CD14-positive monocyte (primary cell): ENCODE measurements at regions not wholly inside any gene's neighbourhood (a gene's known extent, or its start where the extent isn't known, plus 50 kb on each side); places are given as distances from the start of the nearest gene placed in this dataset.

Experiments used
- DNase-seq, 3 donors: peaks; one replicate each; pipeline ENCODE4 v3.0.0-alpha.2; 2011 to 2022
- H2AFZ ChIP-seq: 2 replicates; pipeline ENCODE4 v1.6.0; 2012; ENCODE audit warnings: mild to moderate bottlenecking, low read depth, low read length, inconsistent platforms; ENCODE audit not compliant: insufficient read depth, poor library complexity, severe bottlenecking
- H3K27ac ChIP-seq, 2 donors: 1 replicate in 1 of 2; 2 replicates in 1 of 2; pipeline ENCODE4 v1.5.1; 2012 to 2013; ENCODE audit warnings: low read length in 2 of 2, control low read depth in 1 of 2, inconsistent platforms in 1 of 2, low read depth in 1 of 2, mild to moderate bottlenecking in 1 of 2
- H3K27me3 ChIP-seq, 2 donors: one replicate each; pipeline versions ENCODE4 v1.6.0 to v1.6.1; 2011 to 2013; ENCODE audit warnings: low read length in 2 of 2; ENCODE audit not compliant: control insufficient read depth in 2 of 2, insufficient read depth in 2 of 2
- H3K36me3 ChIP-seq, 2 donors: replicated peaks in 1 of 2; 1 replicate in 1 of 2; 2 replicates in 1 of 2; pipeline versions ENCODE4 v1.5.1 to v1.6.1; 2012 to 2013; ENCODE audit warnings: low read length in 2 of 2, control low read depth in 1 of 2, inconsistent platforms in 1 of 2, mild to moderate bottlenecking in 1 of 2; ENCODE audit not compliant: insufficient read depth in 2 of 2, control insufficient read depth in 1 of 2
- H3K4me1 ChIP-seq, 2 donors: 1 replicate in 1 of 2; 2 replicates in 1 of 2; pipeline versions ENCODE4 v1.5.1 to v1.6.1; 2012 to 2013; ENCODE audit warnings: low read length in 2 of 2, control low read depth in 1 of 2, inconsistent platforms in 1 of 2, mild to moderate bottlenecking in 1 of 2, moderate library complexity in 1 of 2; ENCODE audit not compliant: insufficient read depth in 2 of 2, control insufficient read depth in 1 of 2
- H3K4me2 ChIP-seq: replicated peaks from 2 replicates; pipeline ENCODE3; 2012; ENCODE audit warnings: low read length, moderate library complexity, mild to moderate bottlenecking; ENCODE audit not compliant: poor library complexity, severe bottlenecking; ENCODE audit errors: extremely low read depth
- H3K4me3 ChIP-seq, 3 experiments: fragments of 200-600 bp in 1 of 3; sonication (generic) in 1 of 3; replicated peaks in 1 of 3; 1 replicate in 2 of 3; 2 replicates in 1 of 3; pipeline ENCODE4 v1.5.1; 2011 to 2013; ENCODE audit warnings: low read length in 3 of 3, mild to moderate bottlenecking in 3 of 3, control low read depth in 2 of 3, low read depth in 2 of 3, inconsistent platforms in 1 of 3, moderate library complexity in 1 of 3
- H3K79me2 ChIP-seq: 2 replicates; pipeline ENCODE4 v1.6.0; 2012; ENCODE audit warnings: mild to moderate bottlenecking, control low read depth, inconsistent platforms, low read length, moderate library complexity; ENCODE audit not compliant: insufficient read depth
- H3K9ac ChIP-seq: 2 replicates; pipeline ENCODE4 v1.6.0; 2017; ENCODE audit warnings: low read length, mild to moderate bottlenecking; ENCODE audit not compliant: insufficient read depth, poor library complexity, severe bottlenecking
- H3K9me3 ChIP-seq, 2 donors: replicated peaks in 1 of 2; 1 replicate in 1 of 2; 2 replicates in 1 of 2; pipeline versions ENCODE4 v1.5.1 to v1.6.1; 2012 to 2013; ENCODE audit warnings: low read length in 2 of 2, control low read depth in 1 of 2; ENCODE audit not compliant: control insufficient read depth in 1 of 2, insufficient read depth in 1 of 2
- H4K20me1 ChIP-seq: 2 replicates; pipeline ENCODE4 v1.6.0; 2012; ENCODE audit warnings: mild to moderate bottlenecking, low read length, control low read depth, moderate library complexity; ENCODE audit not compliant: insufficient read depth
- H3K27ac Mint-ChIP-seq, 7 donors: one replicate each; pipeline ENCODE4 v1.8.0; 2020; ENCODE audit warnings: mild to moderate bottlenecking in 7 of 7, mixed read lengths in 7 of 7, moderate library complexity in 6 of 7, inconsistent platforms in 2 of 7
- H3K27me3 Mint-ChIP-seq, 3 donors: one replicate each; pipeline ENCODE4 v1.8.0; 2021 to 2022; ENCODE audit warnings: low read depth in 3 of 3, mild to moderate bottlenecking in 3 of 3, mixed read lengths in 3 of 3, moderate library complexity in 3 of 3, inconsistent platforms in 1 of 3
- H3K36me3 Mint-ChIP-seq, 2 donors: one replicate each; pipeline ENCODE4 v1.8.0; 2020; ENCODE audit warnings: mixed read lengths in 2 of 2, inconsistent platforms in 1 of 2, mild to moderate bottlenecking in 1 of 2
- H3K4me1 Mint-ChIP-seq: one replicate; pipeline ENCODE4 v1.8.0; 2020; ENCODE audit warnings: mild to moderate bottlenecking, mixed read lengths
- H3K4me3 Mint-ChIP-seq, 2 donors: one replicate each; pipeline ENCODE4 v1.8.0; 2020; ENCODE audit warnings: mild to moderate bottlenecking in 2 of 2, mixed read lengths in 2 of 2, moderate library complexity in 1 of 2
- H3K9me3 Mint-ChIP-seq, 7 donors: one replicate each; pipeline ENCODE4 v1.8.0; 2020 to 2022; ENCODE audit warnings: mixed read lengths in 7 of 7, mild to moderate bottlenecking in 6 of 7, moderate library complexity in 6 of 7, inconsistent platforms in 2 of 7
- WGBS: methylation state at CpG from one replicate; pipeline ENCODE4 v1.1.5; 2013; ENCODE audit warnings: missing lambda C conversion rate; ENCODE audit not compliant: insufficient coverage; 5-methylcytosine and 5-hydroxymethylcytosine counted together
- intact Hi-C, 2 donors: fragments of 100-400 bp; cut with micrococcal nuclease; formaldehyde crosslinking; loops; one replicate each; pipeline versions ENCODE4 v1.15.0 to v1.15.1; 2023
- TF ChIP-seq, protein P1 (sequence below): fragments of 200-600 bp; IDR thresholded peaks from one replicate; pipeline ENCODE4 v1.8.0; 2022; ENCODE audit warnings: antibody characterized with exemption, mild to moderate bottlenecking

DNA sequence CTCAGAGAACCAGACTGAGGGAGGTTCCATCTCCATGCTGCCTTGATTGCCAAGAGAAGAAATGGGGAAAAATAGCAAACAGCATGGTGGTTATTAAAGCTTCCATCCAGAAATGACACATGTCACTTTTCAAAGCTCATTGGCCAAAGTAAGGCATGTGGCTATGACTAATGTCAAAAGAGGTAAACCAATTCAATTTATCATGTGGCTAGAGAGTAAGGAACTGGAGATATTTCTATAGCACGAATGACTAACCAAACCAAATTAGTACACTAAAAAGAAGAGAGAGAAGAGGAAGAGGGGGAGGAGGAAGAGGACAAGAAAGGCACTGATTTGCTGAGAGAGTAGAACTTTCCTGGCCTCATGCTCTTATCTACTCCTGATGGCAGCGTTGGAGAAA is 115.2 kb upstream of the SLC6A11 start:
- Mint-ChIP-seq H3K4me1 (no peaks in the 10 kb centered on the region), H3K27ac (no peak overlapping the region), H3K4me3 (no peak overlapping the region), H3K36me3 (no peaks in the 10 kb centered on the region), H3K9me3 (peaks cover 0 to 1% (median 0%) of the 10 kb centered on the region in 7 donors), H3K27me3 (peaks cover 28 to 36% (median 31%) of the 10 kb centered on the region in 3 donors)
- 100% methylated on average over 1 of the region's 2 CpGs for WGBS
- no peaks in the 10 kb centered on the region for H3K4me1 ChIP-seq
- no peak overlapping the region for H3K9ac ChIP-seq
- no peaks in the 10 kb centered on the region for H4K20me1 ChIP-seq
- no peaks in the 10 kb centered on the region for H3K9me3 ChIP-seq
- peaks cover 29 to 32% of the 10 kb centered on the region in 2 donors for H3K27me3 ChIP-seq
- no peaks in the 10 kb centered on the region for H3K79me2 ChIP-seq
- TF ChIP-seq, protein P1, sequence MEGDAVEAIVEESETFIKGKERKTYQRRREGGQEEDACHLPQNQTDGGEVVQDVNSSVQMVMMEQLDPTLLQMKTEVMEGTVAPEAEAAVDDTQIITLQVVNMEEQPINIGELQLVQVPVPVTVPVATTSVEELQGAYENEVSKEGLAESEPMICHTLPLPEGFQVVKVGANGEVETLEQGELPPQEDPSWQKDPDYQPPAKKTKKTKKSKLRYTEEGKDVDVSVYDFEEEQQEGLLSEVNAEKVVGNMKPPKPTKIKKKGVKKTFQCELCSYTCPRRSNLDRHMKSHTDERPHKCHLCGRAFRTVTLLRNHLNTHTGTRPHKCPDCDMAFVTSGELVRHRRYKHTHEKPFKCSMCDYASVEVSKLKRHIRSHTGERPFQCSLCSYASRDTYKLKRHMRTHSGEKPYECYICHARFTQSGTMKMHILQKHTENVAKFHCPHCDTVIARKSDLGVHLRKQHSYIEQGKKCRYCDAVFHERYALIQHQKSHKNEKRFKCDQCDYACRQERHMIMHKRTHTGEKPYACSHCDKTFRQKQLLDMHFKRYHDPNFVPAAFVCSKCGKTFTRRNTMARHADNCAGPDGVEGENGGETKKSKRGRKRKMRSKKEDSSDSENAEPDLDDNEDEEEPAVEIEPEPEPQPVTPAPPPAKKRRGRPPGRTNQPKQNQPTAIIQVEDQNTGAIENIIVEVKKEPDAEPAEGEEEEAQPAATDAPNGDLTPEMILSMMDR: no peak
- no peak overlapping the region for H3K4me2 ChIP-seq
- no peak overlapping the region for H3K27ac ChIP-seq
- intact Hi-C loops: no loop called here
- DNase-seq: no peak
- no peaks in the 10 kb centered on the region for H3K36me3 ChIP-seq
- H3K4me3 ChIP-seq: no peak overlapping the region
- H2AFZ ChIP-seq: no peak overlapping the region

DNA sequence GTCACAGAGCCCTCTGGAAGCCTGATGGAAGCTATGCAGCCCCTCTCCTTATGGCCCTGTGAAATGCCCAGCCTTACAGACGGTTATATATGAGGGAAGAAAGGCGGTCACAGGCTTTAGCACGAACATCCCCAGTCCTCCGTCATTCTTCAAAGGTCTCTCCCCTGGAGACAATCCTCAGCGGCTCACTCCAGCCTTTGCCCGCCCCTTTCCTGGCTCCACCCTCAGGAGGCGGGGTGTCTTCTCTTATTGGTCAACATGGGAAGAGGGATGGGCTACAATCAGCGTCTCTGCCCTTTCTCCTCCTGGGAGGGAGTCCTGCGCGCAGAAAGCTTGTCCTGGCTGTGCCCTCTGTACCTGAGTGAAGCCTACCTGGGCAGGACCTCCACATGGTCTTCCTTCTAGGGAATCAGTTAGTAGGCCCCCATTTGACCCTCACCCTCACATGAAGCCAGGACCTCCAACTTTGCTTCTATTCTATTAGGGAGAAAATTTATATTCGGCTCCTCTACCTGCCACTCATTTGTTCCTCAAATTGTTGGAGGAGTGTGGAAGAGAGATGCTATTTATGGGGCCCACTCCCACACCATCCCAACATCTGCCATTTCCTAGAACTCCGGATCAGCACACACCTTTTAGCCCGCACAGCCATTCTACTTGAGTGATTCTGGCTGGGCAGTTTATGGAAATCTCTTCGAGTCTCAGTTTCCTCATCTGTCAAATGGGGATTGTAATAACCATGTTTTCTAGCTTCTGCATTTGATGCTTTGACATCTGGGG is 112.9 kb upstream of the SLC6A11 start:
- Mint-ChIP-seq H3K9me3 (peaks cover 0 to 7% (median 0%) of the 10 kb centered on the region in 7 donors), H3K4me1 (no peaks in the 10 kb centered on the region), H3K27ac (no peak overlapping the region), H3K36me3 (no peaks in the 10 kb centered on the region), H3K27me3 (peaks cover 42 to 49% (median 42%) of the 10 kb centered on the region in 3 donors), H3K4me3 (peak overlapping the region in 1 of 2 donors; percentile 50)
- Histone ChIP-seq H4K20me1 (no peaks in the 10 kb centered on the region), H3K79me2 (no peaks in the 10 kb centered on the region), H2AFZ (no peak overlapping the region), H3K4me2 (no peak overlapping the region), H3K27ac (no peak overlapping the region), H3K9me3 (peaks cover 0 to 5% of the 10 kb centered on the region in 2 donors), H3K4me1 (no peaks in the 10 kb centered on the region), H3K4me3 (no peak overlapping the region), H3K9ac (no peak overlapping the region), H3K27me3 (peaks cover 45 to 48% of the 10 kb centered on the region in 2 donors), H3K36me3 (no peaks in the 10 kb centered on the region)
- WGBS: 32% methylated on average over 3 of the region's 14 CpGs
- intact Hi-C loops: no loop called here
- TF ChIP-seq, protein P1: no peak
- DNase-seq: no peak
